GM23338 (cell line): ENCODE measurements at regions not wholly inside any gene's neighbourhood (a gene's known extent, or its start where the extent isn't known, plus 50 kb on each side); places are given as distances from the start of the nearest gene placed in this dataset.

ENCODE experiments used
- ATAC-seq: fragments of 200-7000 bp; cut with Tn5 transposase; 3 replicates; pipeline ENCODE4 v1.9.1; 2020
- DNase-seq: peaks from one replicate; pipeline ENCODE4 v3.0.0-alpha.2; 2015; ENCODE audit warnings: low spot score
- H2AFZ ChIP-seq: fragments of 200-600 bp; sonication (generic); 2 replicates; pipeline ENCODE4 v1.8.0; 2016; ENCODE audit warnings: antibody characterized with exemption, mild to moderate bottlenecking, moderate library complexity
- H3F3A ChIP-seq: fragments of 200-600 bp; sonication (generic); replicated peaks from 2 replicates; pipeline ENCODE4 v1.8.0; 2017; ENCODE audit warnings: antibody characterized with exemption, mixed run types, low read depth
- H3K27ac ChIP-seq: fragments of 200-600 bp; sonication (generic); 2 replicates; pipeline ENCODE4 v1.6.1; 2016; ENCODE audit warnings: low read depth
- H3K27me3 ChIP-seq: fragments of 200-600 bp; sonication (generic); 2 replicates; pipeline ENCODE4 v1.8.0; 2016; ENCODE audit warnings: mild to moderate bottlenecking, mixed run types, moderate library complexity; ENCODE audit not compliant: insufficient read depth
- H3K36me3 ChIP-seq: fragments of 200-600 bp; sonication (generic); 2 replicates; pipeline ENCODE4 v1.8.0; 2016; ENCODE audit warnings: mild to moderate bottlenecking; ENCODE audit not compliant: insufficient read depth
- H3K4me1 ChIP-seq: fragments of 200-600 bp; sonication (generic); 2 replicates; pipeline ENCODE4 v1.8.0; 2016; ENCODE audit warnings: mild to moderate bottlenecking, moderate library complexity; ENCODE audit not compliant: insufficient read depth
- H3K4me2 ChIP-seq: fragments of 200-600 bp; sonication (generic); 2 replicates; pipeline ENCODE4 v1.7.1; 2017; ENCODE audit warnings: mixed run types
- H3K4me3 ChIP-seq: fragments of 200-600 bp; sonication (generic); 2 replicates; pipeline ENCODE4 v1.6.1; 2016; ENCODE audit warnings: mixed run types
- H3K79me2 ChIP-seq: fragments of 200-600 bp; sonication (generic); replicated peaks from 2 replicates; pipeline ENCODE4 v1.8.0; 2017; ENCODE audit warnings: mild to moderate bottlenecking; ENCODE audit not compliant: insufficient read depth
- H3K9me2 ChIP-seq: fragments of 200-600 bp; sonication (generic); 2 replicates; pipeline ENCODE4 v1.8.0; 2017; ENCODE audit not compliant: insufficient read depth
- H4K20me1 ChIP-seq: fragments of 200-600 bp; sonication (generic); replicated peaks from 2 replicates; pipeline ENCODE4 v1.8.0; 2017; ENCODE audit warnings: mild to moderate bottlenecking; ENCODE audit not compliant: insufficient read depth
- H3K27ac Mint-ChIP-seq: 2 replicates; pipeline ENCODE4 v1.8.0; 2020; ENCODE audit warnings: inconsistent platforms, mild to moderate bottlenecking, moderate library complexity, mixed read lengths
- H3K27me3 Mint-ChIP-seq: 3 replicates; pipeline ENCODE4 v1.8.0; 2022; ENCODE audit warnings: low read depth, mild to moderate bottlenecking, moderate library complexity, mixed read lengths, inconsistent platforms; ENCODE audit not compliant: insufficient read depth, poor library complexity
- H3K36me3 Mint-ChIP-seq: 3 replicates; pipeline ENCODE4 v1.8.0; 2021; ENCODE audit warnings: low read depth, mild to moderate bottlenecking, inconsistent platforms, moderate library complexity, mixed read lengths
- H3K4me1 Mint-ChIP-seq: 3 replicates; pipeline ENCODE4 v1.8.0; 2020; ENCODE audit warnings: mild to moderate bottlenecking, inconsistent platforms, mixed read lengths
- H3K4me3 Mint-ChIP-seq: 3 replicates; pipeline ENCODE4 v1.8.0; 2021; ENCODE audit warnings: moderate library complexity, mild to moderate bottlenecking, inconsistent platforms, mixed read lengths
- H3K9me3 Mint-ChIP-seq: 3 replicates; pipeline ENCODE4 v1.8.0; 2020; ENCODE audit warnings: moderate library complexity, mild to moderate bottlenecking, inconsistent platforms, mixed read lengths
- CREB1 ChIP-seq: fragments of 250-450 bp; sonication (Bioruptor Pico); IDR thresholded peaks from 2 replicates; pipeline ENCODE4 v1.5.0; 2020; ENCODE audit warnings: low read depth, mild to moderate bottlenecking, moderate library complexity
- CTCF ChIP-seq, 2 experiments: fragments of 200-600 bp in 1 of 2; sonication (generic) in 1 of 2; conservative IDR thresholded peaks; 2 replicates each; pipeline versions ENCODE4 v1.5.1 to v1.6.1; 2016 to 2017; ENCODE audit warnings: antibody characterized with exemption in 2 of 2, low read depth in 2 of 2, mild to moderate bottlenecking in 2 of 2, moderate library complexity in 1 of 2
- ETS1 ChIP-seq: IDR thresholded peaks from 2 replicates; pipeline ENCODE4 v1.6.1; 2016; ENCODE audit warnings: antibody characterized with exemption
- EZH2 ChIP-seq: fragments of 200-600 bp; sonication (generic); IDR thresholded peaks from one replicate; pipeline ENCODE4 v1.8.0; 2017; ENCODE audit warnings: antibody characterized with exemption, mild to moderate bottlenecking, low read depth; ENCODE audit not compliant: unreplicated experiment
- EZH2phosphoT487 ChIP-seq: fragments of 200-600 bp; sonication (generic); IDR thresholded peaks from one replicate; pipeline ENCODE4 v1.8.1; 2018; ENCODE audit warnings: antibody characterized with exemption; ENCODE audit not compliant: unreplicated experiment
- JUNB ChIP-seq: IDR thresholded peaks from one replicate; pipeline ENCODE4 v1.6.1; 2016; ENCODE audit warnings: antibody characterized with exemption; ENCODE audit not compliant: unreplicated experiment
- NANOG ChIP-seq: IDR thresholded peaks from 2 replicates; pipeline ENCODE4 v1.6.1; 2016; ENCODE audit warnings: antibody characterized with exemption, borderline replicate concordance
- POLR2AphosphoS5 ChIP-seq: IDR thresholded peaks from 2 replicates; pipeline ENCODE4 v1.6.1; 2016; ENCODE audit warnings: antibody characterized with exemption, low read depth
- REST ChIP-seq: IDR thresholded peaks from one replicate; pipeline ENCODE4 v1.6.1; 2018; ENCODE audit warnings: antibody characterized with exemption; ENCODE audit not compliant: unreplicated experiment
- STAT1 ChIP-seq: IDR thresholded peaks from one replicate; pipeline ENCODE4 v1.6.1; 2016; ENCODE audit warnings: antibody characterized with exemption; ENCODE audit not compliant: unreplicated experiment
- ZNF114 ChIP-seq: fragments of 250-450 bp; sonication (Bioruptor Pico); IDR thresholded peaks from 2 replicates; pipeline ENCODE4 v1.5.0; 2020; ENCODE audit warnings: mild to moderate bottlenecking, moderate library complexity
- ZNF331 ChIP-seq: fragments of 250-450 bp; sonication (Bioruptor Pico); IDR thresholded peaks from 2 replicates; pipeline ENCODE4 v1.5.0; 2020; ENCODE audit warnings: low read depth, mild to moderate bottlenecking, moderate library complexity
- ZNF462 ChIP-seq: fragments of 250-450 bp; sonication (Bioruptor Pico); IDR thresholded peaks from 2 replicates; pipeline ENCODE4 v1.5.0; 2020; ENCODE audit warnings: mild to moderate bottlenecking, moderate library complexity

- Mint-ChIP-seq H3K27ac (no peak overlapping the region), H3K36me3 (peaks cover 10% of the 10 kb centered on the region; the same call in 1 of the 3 replicates), H3K4me3 (no peak overlapping the region), H3K27me3 (peaks cover 12% of the 10 kb centered on the region), H3K9me3 (peaks cover 34% of the 10 kb centered on the region; the same call in 2 of the 3 replicates), H3K4me1 (no peaks in the 10 kb centered on the region)
- no peak overlapping the region for H3K27ac ChIP-seq
- no peak for ATAC-seq
- H3K36me3 ChIP-seq = no peaks in the 10 kb centered on the region
- H3K27me3 ChIP-seq = no peaks in the 10 kb centered on the region
- no peaks in the 10 kb centered on the region for H3K4me1 ChIP-seq
- no peak for DNase-seq
- H2AFZ ChIP-seq = no peak overlapping the region
- no peak overlapping the region for H3K4me3 ChIP-seq
- TF ChIP-seq JUNB (no peak), POLR2AphosphoS5 (no peak), CREB1 (CRISPR knock-in tag) (no peak), REST (no peak), ZNF462 (CRISPR knock-in tag) (no peak), NANOG (no peak), EZH2 (no peak), ZNF114 (no peak), ZNF331 (CRISPR knock-in tag) (no peak), STAT1 (no peak), ETS1 (no peak), CTCF (conservative IDR thresholded peaks at IDR 0.05; ENCODE audit: low read depth in 2 of 2) (no peak), EZH2phosphoT487 (no peak)
- H4K20me1 ChIP-seq = no peaks in the 10 kb centered on the region
- no peaks in the 10 kb centered on the region for H3K79me2 ChIP-seq
- no peak overlapping the region for H3K4me2 ChIP-seq
- H3K9me2 ChIP-seq = no peaks in the 10 kb centered on the region
- no peaks in the 10 kb centered on the region for H3F3A ChIP-seq
These were observed 139.5 kb downstream of the CPZ start for GRCh38 chr4:8732092-8732491.
